Neural cell (in vitro differentiated cells): ENCODE measurements at regions not wholly inside any gene's neighbourhood (a gene's known extent, or its start where the extent isn't known, plus 50 kb on each side); places are given as distances from the start of the nearest gene placed in this dataset.

Experiments used
- H2AFZ ChIP-seq: fragments of 200-600, 300-800 bp; sonication (generic), shearing (Covaris generic); 2 replicates; pipeline ENCODE4 v1.6.0; 2014; ENCODE audit warnings: low read depth, mild to moderate bottlenecking, antibody characterized with exemption, low read length, moderate library complexity
- H3F3A ChIP-seq: fragments of 200-600 bp; shearing (Covaris generic); 2 replicates; pipeline ENCODE4 v1.6.1; 2016; ENCODE audit warnings: mild to moderate bottlenecking, moderate library complexity, mixed read lengths, antibody characterized with exemption, low read length; ENCODE audit not compliant: insufficient read depth, poor library complexity, severe bottlenecking
- H3K27ac ChIP-seq: fragments of 200-600, 300-800 bp; sonication (generic), shearing (Covaris generic); 2 replicates; pipeline ENCODE4 v1.5.1; 2014; ENCODE audit warnings: mild to moderate bottlenecking, low read length, moderate library complexity
- H3K27me3 ChIP-seq: fragments of 300-800, 200-600 bp; sonication (generic), shearing (Covaris generic); 2 replicates; pipeline ENCODE4 v1.6.0; 2014; ENCODE audit warnings: mild to moderate bottlenecking, low read depth, low read length, moderate library complexity; ENCODE audit not compliant: insufficient read depth
- H3K36me3 ChIP-seq: fragments of 300-800, 200-600 bp; sonication (generic), shearing (Covaris generic); 2 replicates; pipeline ENCODE4 v1.5.1; 2014; ENCODE audit warnings: mild to moderate bottlenecking, antibody characterized with exemption, low read length, moderate library complexity; ENCODE audit not compliant: insufficient read depth
- H3K4me2 ChIP-seq: fragments of 300-800, 200-600 bp; sonication (generic), shearing (Covaris generic); 2 replicates; pipeline ENCODE4 v1.6.0; 2014; ENCODE audit warnings: mild to moderate bottlenecking, low read length
- H3K4me3 ChIP-seq: fragments of 300-800, 200-600 bp; sonication (generic), shearing (Covaris generic); 2 replicates; pipeline ENCODE4 v1.5.1; 2014; ENCODE audit warnings: mild to moderate bottlenecking, low read length, moderate library complexity
- H3K79me2 ChIP-seq: fragments of 200-600 bp; shearing (Covaris generic); replicated peaks from 2 replicates; pipeline ENCODE4 v1.6.0; 2014; ENCODE audit warnings: mild to moderate bottlenecking, low read length, moderate library complexity; ENCODE audit not compliant: insufficient read depth
- H3K9ac ChIP-seq: fragments of 300-800, 200-600 bp; sonication (generic), shearing (Covaris generic); 2 replicates; pipeline ENCODE4 v1.6.1; 2016; ENCODE audit warnings: mild to moderate bottlenecking, low read length, mixed read lengths
- H3K9me2 ChIP-seq: fragments of 200-600 bp; shearing (Covaris generic); 2 replicates; pipeline ENCODE4 v1.6.1; 2016; ENCODE audit warnings: mild to moderate bottlenecking, low read length, mixed read lengths; ENCODE audit not compliant: insufficient read depth
- H3K9me3 ChIP-seq: fragments of 200-600, 300-800 bp; sonication (generic), shearing (Covaris generic); 2 replicates; pipeline ENCODE4 v1.6.1; 2016; ENCODE audit warnings: mild to moderate bottlenecking, mixed run types, low read length, moderate library complexity, mixed read lengths
- H4K20me1 ChIP-seq: fragments of 200-600 bp; shearing (Covaris generic); 2 replicates; pipeline ENCODE4 v1.6.1; 2016; ENCODE audit warnings: mild to moderate bottlenecking, mixed run types; ENCODE audit not compliant: insufficient read depth
- EP300 ChIP-seq: fragments of 450-650 bp; conservative IDR thresholded peaks from 2 replicates; pipeline ENCODE4 v1.6.1; 2014; ENCODE audit warnings: antibody characterized with exemption, mild to moderate bottlenecking, moderate library complexity; ENCODE audit not compliant: poor library complexity, severe bottlenecking
- EZH2 ChIP-seq: fragments of 200-600, 300-800 bp; shearing (Covaris generic), sonication (generic); IDR thresholded peaks from 2 replicates; pipeline ENCODE4 v1.6.1; 2014; ENCODE audit warnings: antibody characterized with exemption, low read length, borderline replicate concordance, mild to moderate bottlenecking; ENCODE audit not compliant: insufficient read depth, poor library complexity, severe bottlenecking
- MXI1 ChIP-seq: fragments of 450-650 bp; conservative IDR thresholded peaks from 2 replicates; pipeline ENCODE4 v1.6.1; 2014; ENCODE audit warnings: antibody characterized with exemption, mild to moderate bottlenecking; ENCODE audit not compliant: poor library complexity, severe bottlenecking
- POLR2AphosphoS5 ChIP-seq: IDR thresholded peaks from 2 replicates; pipeline ENCODE4 v1.6.1; 2012
- RAD21 ChIP-seq: fragments of 450-650 bp; conservative IDR thresholded peaks from 2 replicates; pipeline ENCODE4 v1.6.1; 2014; ENCODE audit warnings: antibody characterized with exemption, mild to moderate bottlenecking, moderate library complexity
- SMC3 ChIP-seq: fragments of 450-650 bp; conservative IDR thresholded peaks from 2 replicates; pipeline ENCODE4 v1.6.1; 2014; ENCODE audit warnings: antibody characterized with exemption, mild to moderate bottlenecking, moderate library complexity; ENCODE audit not compliant: poor library complexity
- TAF1 ChIP-seq: IDR thresholded peaks from 2 replicates; pipeline ENCODE4 v1.6.1; 2012; ENCODE audit warnings: low read depth
- TF ChIP-seq, protein P1 (sequence below): IDR thresholded peaks from 2 replicates; pipeline ENCODE4 v1.6.1; 2012; ENCODE audit warnings: borderline replicate concordance
- TF ChIP-seq, protein P2 (sequence below): fragments of 450-650 bp; IDR thresholded peaks from 2 replicates; pipeline ENCODE4 v1.5.1; 2014; ENCODE audit warnings: antibody characterized with exemption, mild to moderate bottlenecking, moderate library complexity; ENCODE audit not compliant: poor library complexity, severe bottlenecking

DNA sequence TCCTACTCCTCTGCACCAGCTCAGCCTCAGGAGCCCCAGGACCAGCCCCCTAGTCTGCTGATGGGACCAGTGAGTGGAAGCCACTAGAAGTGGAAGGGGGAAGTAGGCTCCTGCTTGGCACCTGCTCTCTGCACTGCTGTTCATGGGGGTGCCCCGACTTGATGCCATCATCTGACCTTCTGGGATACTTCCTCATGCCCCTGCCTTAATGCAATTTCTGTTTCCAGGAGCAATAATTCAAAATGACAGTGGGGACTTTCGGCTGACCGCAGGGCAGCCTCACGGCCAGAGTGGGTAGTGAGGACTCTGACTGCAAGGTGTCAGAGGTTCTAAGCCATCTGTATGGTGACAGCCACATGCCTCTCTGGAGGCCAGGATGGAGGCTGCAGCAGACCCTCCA, 196.4 kb upstream of the WSCD1 start:
- Histone ChIP-seq H3K4me2 (no peak overlapping the region), H3K9me3 (no peaks in the 10 kb centered on the region), H3K4me3 (no peak overlapping the region), H3K36me3 (no peaks in the 10 kb centered on the region), H3K27me3 (no peaks in the 10 kb centered on the region), H3K27ac (no peak overlapping the region), H3K9me2 (no peaks in the 10 kb centered on the region), H3K9ac (no peak overlapping the region), H3K79me2 (no peaks in the 10 kb centered on the region), H2AFZ (no peak overlapping the region), H4K20me1 (no peaks in the 10 kb centered on the region), H3F3A (no peaks in the 10 kb centered on the region)
- TF ChIP-seq RAD21, result no peak
- TF ChIP-seq, protein P1, sequence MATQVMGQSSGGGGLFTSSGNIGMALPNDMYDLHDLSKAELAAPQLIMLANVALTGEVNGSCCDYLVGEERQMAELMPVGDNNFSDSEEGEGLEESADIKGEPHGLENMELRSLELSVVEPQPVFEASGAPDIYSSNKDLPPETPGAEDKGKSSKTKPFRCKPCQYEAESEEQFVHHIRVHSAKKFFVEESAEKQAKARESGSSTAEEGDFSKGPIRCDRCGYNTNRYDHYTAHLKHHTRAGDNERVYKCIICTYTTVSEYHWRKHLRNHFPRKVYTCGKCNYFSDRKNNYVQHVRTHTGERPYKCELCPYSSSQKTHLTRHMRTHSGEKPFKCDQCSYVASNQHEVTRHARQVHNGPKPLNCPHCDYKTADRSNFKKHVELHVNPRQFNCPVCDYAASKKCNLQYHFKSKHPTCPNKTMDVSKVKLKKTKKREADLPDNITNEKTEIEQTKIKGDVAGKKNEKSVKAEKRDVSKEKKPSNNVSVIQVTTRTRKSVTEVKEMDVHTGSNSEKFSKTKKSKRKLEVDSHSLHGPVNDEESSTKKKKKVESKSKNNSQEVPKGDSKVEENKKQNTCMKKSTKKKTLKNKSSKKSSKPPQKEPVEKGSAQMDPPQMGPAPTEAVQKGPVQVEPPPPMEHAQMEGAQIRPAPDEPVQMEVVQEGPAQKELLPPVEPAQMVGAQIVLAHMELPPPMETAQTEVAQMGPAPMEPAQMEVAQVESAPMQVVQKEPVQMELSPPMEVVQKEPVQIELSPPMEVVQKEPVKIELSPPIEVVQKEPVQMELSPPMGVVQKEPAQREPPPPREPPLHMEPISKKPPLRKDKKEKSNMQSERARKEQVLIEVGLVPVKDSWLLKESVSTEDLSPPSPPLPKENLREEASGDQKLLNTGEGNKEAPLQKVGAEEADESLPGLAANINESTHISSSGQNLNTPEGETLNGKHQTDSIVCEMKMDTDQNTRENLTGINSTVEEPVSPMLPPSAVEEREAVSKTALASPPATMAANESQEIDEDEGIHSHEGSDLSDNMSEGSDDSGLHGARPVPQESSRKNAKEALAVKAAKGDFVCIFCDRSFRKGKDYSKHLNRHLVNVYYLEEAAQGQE, result no peak
- TF ChIP-seq EP300, result no peak

DNA sequence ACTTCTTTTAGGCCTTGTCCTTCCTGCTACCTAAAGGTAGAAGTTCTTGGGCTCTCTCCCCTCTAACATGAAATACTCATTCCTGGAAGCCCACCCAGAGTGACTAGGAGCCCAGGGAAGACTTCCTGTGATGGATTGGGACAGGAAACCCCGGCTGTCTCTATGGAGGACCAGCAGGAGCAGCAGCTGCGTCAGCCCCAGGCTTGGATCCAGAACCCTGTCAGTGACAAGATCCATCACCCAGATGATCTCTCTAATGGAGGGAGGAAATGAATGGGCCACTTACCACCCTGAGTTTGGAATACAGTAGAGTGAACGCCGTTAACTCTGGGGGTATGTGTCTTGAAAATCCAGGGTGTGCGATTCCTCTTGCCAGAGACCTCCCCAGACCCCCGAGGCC, 195.7 kb upstream of the WSCD1 start:
- Histone ChIP-seq H4K20me1 (no peaks in the 10 kb centered on the region), H3K36me3 (no peaks in the 10 kb centered on the region), H3K9me3 (no peaks in the 10 kb centered on the region), H3K4me3 (no peak overlapping the region), H3F3A (no peaks in the 10 kb centered on the region), H3K9ac (no peak overlapping the region), H3K27me3 (no peaks in the 10 kb centered on the region), H2AFZ (no peak overlapping the region), H3K9me2 (no peaks in the 10 kb centered on the region), H3K79me2 (no peaks in the 10 kb centered on the region), H3K27ac (no peak overlapping the region), H3K4me2 (no peak overlapping the region)
- TF ChIP-seq MXI1, result no peak
- no peak for TF ChIP-seq POLR2AphosphoS5
- no peak for TF ChIP-seq TAF1
- no peak for TF ChIP-seq EP300
- TF ChIP-seq, protein P1, result no peak
- no peak for TF ChIP-seq EZH2
- TF ChIP-seq SMC3, result no peak
- TF ChIP-seq RAD21, result no peak
- TF ChIP-seq, protein P2, sequence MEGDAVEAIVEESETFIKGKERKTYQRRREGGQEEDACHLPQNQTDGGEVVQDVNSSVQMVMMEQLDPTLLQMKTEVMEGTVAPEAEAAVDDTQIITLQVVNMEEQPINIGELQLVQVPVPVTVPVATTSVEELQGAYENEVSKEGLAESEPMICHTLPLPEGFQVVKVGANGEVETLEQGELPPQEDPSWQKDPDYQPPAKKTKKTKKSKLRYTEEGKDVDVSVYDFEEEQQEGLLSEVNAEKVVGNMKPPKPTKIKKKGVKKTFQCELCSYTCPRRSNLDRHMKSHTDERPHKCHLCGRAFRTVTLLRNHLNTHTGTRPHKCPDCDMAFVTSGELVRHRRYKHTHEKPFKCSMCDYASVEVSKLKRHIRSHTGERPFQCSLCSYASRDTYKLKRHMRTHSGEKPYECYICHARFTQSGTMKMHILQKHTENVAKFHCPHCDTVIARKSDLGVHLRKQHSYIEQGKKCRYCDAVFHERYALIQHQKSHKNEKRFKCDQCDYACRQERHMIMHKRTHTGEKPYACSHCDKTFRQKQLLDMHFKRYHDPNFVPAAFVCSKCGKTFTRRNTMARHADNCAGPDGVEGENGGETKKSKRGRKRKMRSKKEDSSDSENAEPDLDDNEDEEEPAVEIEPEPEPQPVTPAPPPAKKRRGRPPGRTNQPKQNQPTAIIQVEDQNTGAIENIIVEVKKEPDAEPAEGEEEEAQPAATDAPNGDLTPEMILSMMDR, result no peak
